DND-41 (cell line): ENCODE measurements at regions not wholly inside any gene's neighbourhood (a gene's known extent, or its start where the extent isn't known, plus 50 kb on each side); places are given as distances from the start of the nearest gene placed in this dataset.

ENCODE experiments used
- CTCF ChIP-seq: IDR thresholded peaks from 2 replicates; pipeline ENCODE4 v1.5.1; 2012; ENCODE audit warnings: borderline replicate concordance, low read length, moderate library complexity, mild to moderate bottlenecking; ENCODE audit not compliant: poor library complexity, severe bottlenecking; ENCODE audit errors: extremely low read depth
- EZH2 ChIP-seq: IDR thresholded peaks from 3 replicates; pipeline ENCODE4 v1.6.1; 2012; ENCODE audit warnings: borderline replicate concordance, low read depth, mild to moderate bottlenecking, moderate library complexity, low read length, inconsistent platforms; ENCODE audit not compliant: severe bottlenecking

DNA sequence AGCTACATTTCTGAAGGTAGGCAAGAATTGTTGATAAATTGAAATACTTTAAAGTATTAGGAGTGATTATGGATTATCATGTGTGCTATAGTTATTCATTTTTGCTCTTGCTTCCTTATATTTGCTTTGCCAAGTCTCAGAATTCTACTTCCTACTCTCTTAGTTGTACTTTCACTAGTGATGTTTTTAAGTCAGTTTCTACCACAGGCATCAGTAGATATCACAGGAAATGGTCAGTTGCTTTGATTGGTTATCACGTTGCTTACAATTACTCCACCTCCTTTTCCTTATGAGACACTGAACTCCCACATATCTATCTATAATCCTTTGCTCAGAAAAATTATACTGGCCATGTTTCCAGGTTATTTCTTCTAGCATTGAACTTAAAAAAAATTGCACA, 472.8 kb downstream of the DMRTA1 start:
- TF ChIP-seq CTCF (no peak), EZH2 (no peak)
